SK-N-SH (cell line): ENCODE measurements at regions not wholly inside any gene's neighbourhood (a gene's known extent, or its start where the extent isn't known, plus 50 kb on each side); places are given as distances from the start of the nearest gene placed in this dataset.
A peak's percentile ranks its signal among the peaks of the same experiment; 100 is the strongest.

Experiments used
- CTCF ChIA-PET: fragments of 300-600, 350-600 bp; formaldehyde crosslinking; extraction: SDS; loops from one replicate; lab custom pipeline; 2021; lab: Yijun Ruan, JAX
- POLR2A ChIA-PET: fragments of 350-600 bp; sonication (Branson Sonifier 250); formaldehyde crosslinking; extraction: SDS; loops from one replicate; lab custom pipeline; 2020; ENCODE audit warnings: antibody characterized with exemption, inconsistent platforms; lab: Yijun Ruan, JAX
- DNase-seq: peaks from one replicate; pipeline ENCODE4 v3.0.0; 2012
- H2AFZ ChIP-seq: fragments of 200-600 bp; sonication (generic); 2 replicates; pipeline ENCODE4 v1.8.1; 2016; ENCODE audit warnings: antibody characterized with exemption, mild to moderate bottlenecking, low read depth
- H3F3A ChIP-seq: fragments of 200-600 bp; sonication (generic); replicated peaks from 2 replicates; pipeline ENCODE3; 2016; ENCODE audit warnings: antibody characterized with exemption, mild to moderate bottlenecking; ENCODE audit not compliant: insufficient read depth
- H3K27ac ChIP-seq, 2 experiments: fragments of 200-500 bp in 1 of 2; fragments of 200-600 bp in 1 of 2; sonication (Bioruptor generic) in 1 of 2; sonication (generic), shearing (Covaris generic) in 1 of 2; 2 replicates each; pipeline versions ENCODE4 v1.5.1 to v1.6.1; 2014 to 2016; ENCODE audit warnings: low read depth in 2 of 2, inconsistent platforms in 1 of 2, low read length in 1 of 2, mild to moderate bottlenecking in 1 of 2, mixed read lengths in 1 of 2
- H3K27me3 ChIP-seq: fragments of 200-600 bp; sonication (generic), shearing (Covaris generic); 2 replicates; pipeline ENCODE4 v1.6.1; 2016; ENCODE audit warnings: mixed run types; ENCODE audit not compliant: insufficient read depth
- H3K36me3 ChIP-seq, 2 experiments: fragments of 200-500 bp in 1 of 2; fragments of 200-600 bp in 1 of 2; sonication (Bioruptor generic) in 1 of 2; sonication (generic) in 1 of 2; replicated peaks in 1 of 2; 2 replicates each; pipeline versions ENCODE3 to v1.5.1; 2014 to 2016; ENCODE audit warnings: low read length in 1 of 2, mild to moderate bottlenecking in 1 of 2; ENCODE audit not compliant: insufficient read depth in 2 of 2, control insufficient read depth in 1 of 2
- H3K4me1 ChIP-seq, 2 experiments: fragments of 200-500 bp in 1 of 2; fragments of 200-600 bp in 1 of 2; sonication (Bioruptor generic) in 1 of 2; sonication (generic), shearing (Covaris generic) in 1 of 2; 2 replicates each; pipeline versions ENCODE4 v1.5.1 to v1.6.1; 2014 to 2016; ENCODE audit warnings: low read depth in 1 of 2, low read length in 1 of 2, mixed run types in 1 of 2; ENCODE audit not compliant: insufficient read depth in 2 of 2, control insufficient read depth in 1 of 2
- H3K4me2 ChIP-seq: fragments of 200-600 bp; sonication (generic), shearing (Covaris generic); 2 replicates; pipeline ENCODE4 v1.6.1; 2017; ENCODE audit warnings: mixed run types
- H3K4me3 ChIP-seq, 2 experiments: fragments of 200-500 bp in 1 of 2; fragments of 200-600 bp in 1 of 2; sonication (Bioruptor generic) in 1 of 2; sonication (generic), shearing (Covaris generic) in 1 of 2; 2 replicates each; pipeline versions ENCODE4 v1.5.1 to v1.8.1; 2014 to 2016; ENCODE audit warnings: low read depth in 2 of 2, inconsistent platforms in 1 of 2, low read length in 1 of 2, mild to moderate bottlenecking in 1 of 2, mixed read lengths in 1 of 2, moderate library complexity in 1 of 2
- H3K79me2 ChIP-seq: fragments of 200-600 bp; sonication (generic); 2 replicates; pipeline ENCODE4 v1.8.1; 2017; ENCODE audit warnings: mild to moderate bottlenecking; ENCODE audit not compliant: insufficient read depth
- H3K9ac ChIP-seq: fragments of 200-600 bp; sonication (generic); 2 replicates; pipeline ENCODE4 v1.6.1; 2017; ENCODE audit warnings: mixed run types
- H3K9me2 ChIP-seq: fragments of 200-600 bp; sonication (generic); 2 replicates; pipeline ENCODE4 v1.6.1; 2017; ENCODE audit warnings: mixed run types
- H3K9me3 ChIP-seq: fragments of 200-600 bp; sonication (generic); 2 replicates; pipeline ENCODE4 v1.6.1; 2017; ENCODE audit warnings: mixed run types, mild to moderate bottlenecking, moderate library complexity
- H4K20me1 ChIP-seq: fragments of 200-600 bp; sonication (generic); 2 replicates; pipeline ENCODE4 v1.6.1; 2017; ENCODE audit warnings: mild to moderate bottlenecking, mixed run types; ENCODE audit not compliant: insufficient read depth
- CHD2 ChIP-seq: fragments of 150-350 bp; IDR thresholded peaks from 2 replicates; pipeline ENCODE4 v1.6.1; 2018; ENCODE audit warnings: low read length; ENCODE audit not compliant: partially characterized antibody
- CTCF ChIP-seq: fragments of 200-600 bp; sonication (generic); IDR thresholded peaks from 2 replicates; pipeline ENCODE4 v1.6.1; 2017; ENCODE audit warnings: antibody characterized with exemption, mild to moderate bottlenecking, moderate library complexity
- EP300 ChIP-seq, 2 experiments: IDR thresholded peaks; 2 replicates each; pipeline versions ENCODE4 v1.4.0 to v1.6.1; 2012; ENCODE audit warnings: borderline replicate concordance in 1 of 2, low read depth in 1 of 2, low read length in 1 of 2
- EZH2phosphoT487 ChIP-seq: fragments of 200-600 bp; sonication (generic); IDR thresholded peaks from 2 replicates; pipeline ENCODE4 v1.6.1; 2017; ENCODE audit warnings: low read depth, mixed run types, mild to moderate bottlenecking, antibody characterized with exemption, moderate library complexity, borderline replicate concordance
- FOSL2 ChIP-seq: IDR thresholded peaks from 2 replicates; pipeline ENCODE4 v1.4.0; 2012; ENCODE audit warnings: low read depth, mild to moderate bottlenecking, moderate library complexity, borderline replicate concordance
- IRF3 ChIP-seq: fragments of 150-350 bp; IDR thresholded peaks from 2 replicates; pipeline ENCODE4 v1.6.1; 2016; ENCODE audit warnings: mild to moderate bottlenecking, low read depth, low read length
- JUND ChIP-seq: IDR thresholded peaks from 2 replicates; pipeline ENCODE4 v1.4.0; 2012
- MEF2A ChIP-seq: IDR thresholded peaks from 2 replicates; pipeline ENCODE4 v1.4.0; 2012; ENCODE audit warnings: low read depth, borderline replicate concordance
- PBX3 ChIP-seq: IDR thresholded peaks from 2 replicates; pipeline ENCODE4; 2012
- TAF1 ChIP-seq: IDR thresholded peaks from 2 replicates; pipeline ENCODE4 v1.6.1; 2012; ENCODE audit warnings: low read depth, mild to moderate bottlenecking, low read length, moderate library complexity, borderline replicate concordance
- TEAD4 ChIP-seq: IDR thresholded peaks from 2 replicates; pipeline ENCODE4 v1.4.0; 2012; ENCODE audit warnings: mild to moderate bottlenecking, borderline replicate concordance; ENCODE audit not compliant: insufficient read depth
- USF1 ChIP-seq: IDR thresholded peaks from 2 replicates; pipeline ENCODE4 v1.4.0; 2012; ENCODE audit warnings: low read depth, borderline replicate concordance
- ZBTB33 ChIP-seq: IDR thresholded peaks from 2 replicates; pipeline ENCODE4 v1.4.0; 2012; ENCODE audit warnings: low read depth, borderline replicate concordance
- WGBS: methylation state at CpG from one replicate; pipeline ENCODE4 v1.1.6; 2017; ENCODE audit warnings: low lambda C conversion rate; 5-methylcytosine and 5-hydroxymethylcytosine counted together

GRCh38 chr13:44669534-44669933 lies 93.4 kb upstream of the TSC22D1 start:
- POLR2A ChIA-PET, result no interaction called here
- TF ChIP-seq ZBTB33 (no peak), TAF1 (no peak), IRF3 (no peak), EZH2phosphoT487 (no peak), EP300 (IDR thresholded peaks at IDR 0.05; ENCODE audit: borderline replicate concordance in 1 of 2, low read depth in 1 of 2, low read length in 1 of 2) (no peak), TEAD4 (no peak)
- TF ChIP-seq, all 33 proteins: peak for 0
- Histone ChIP-seq H3K4me3 (no peak overlapping the region), H3K9ac (no peak overlapping the region), H3K36me3 (no peaks in the 10 kb centered on the region), H3K27me3 (no peaks in the 10 kb centered on the region), H2AFZ (no peak overlapping the region), H3K27ac (peak overlapping the region in 1 of 2 experiments; percentile 81; a peak in 2 of 4 replicates), H3F3A (peaks cover 9% of the 10 kb centered on the region), H3K79me2 (no peaks in the 10 kb centered on the region), H3K4me2 (no peak overlapping the region), H3K9me3 (no peaks in the 10 kb centered on the region), H3K4me1 (0 out of 4 replicates have a peak, but pooled peaks cover 0 to 5% of the 10 kb centered on the region in 2 experiments), H4K20me1 (no peaks in the 10 kb centered on the region), H3K9me2 (no peaks in the 10 kb centered on the region)
- CTCF ChIA-PET, result no interaction called here
- no peak for DNase-seq
- 97% methylated on average over 4 of the region's 4 CpGs for WGBS

- no peaks in the 10 kb centered on the region for H3K79me2 ChIP-seq
Observed at GRCh38 chr13:44668688-44669087, 92.6 kb upstream of the TSC22D1 start.

More at GRCh38 chr13:44668688-44669087, 92.6 kb upstream of the TSC22D1 start:
- DNase-seq, result no peak
- no peaks in the 10 kb centered on the region for H3K9me2 ChIP-seq
- WGBS, result 15% methylated on average over 2 of the region's 2 CpGs
- H3K9me3 ChIP-seq, result no peaks in the 10 kb centered on the region
- peaks cover 9% of the 10 kb centered on the region for H3F3A ChIP-seq
- TF ChIP-seq TAF1 (no peak), JUND (peak; percentile 15; the same call in 1 of the 2 replicates), TEAD4 (no peak), CTCF (no peak), FOSL2 (peak; percentile 32; the same call in 1 of the 2 replicates), CHD2 (no peak), USF1 (no peak), MEF2A (0 out of 2 replicates have a peak, but pooled peaks have one; percentile 52), PBX3 (no peak)
- peak overlapping the region; percentile 65 for H3K4me2 ChIP-seq
- H3K4me3 ChIP-seq, result peak overlapping the region in 1 of 2 experiments; percentile 35; a peak in 1 of 4 replicates
- H4K20me1 ChIP-seq, result no peaks in the 10 kb centered on the region
- ChIA-PET POLR2A (no interaction called here), CTCF (no interaction called here)
- peak overlapping the region; percentile 48; the same call in 1 of the 2 replicates for H3K9ac ChIP-seq
- H3K27me3 ChIP-seq, result no peaks in the 10 kb centered on the region
- peak overlapping the region in 1 of 2 experiments; percentile 81; a peak in 2 of 4 replicates for H3K27ac ChIP-seq
- peak overlapping the region; percentile 50; the same call in 1 of the 2 replicates for H2AFZ ChIP-seq
- H3K36me3 ChIP-seq, result no peaks in the 10 kb centered on the region
- H3K4me1 ChIP-seq, result 0 out of 4 replicates have a peak, but pooled peaks cover 0 to 5% of the 10 kb centered on the region in 2 experiments
